ENCODE measurements at regions not wholly inside any gene's neighbourhood (a gene's known extent, or its start where the extent isn't known, plus 50 kb on each side); places are given as distances from the start of the nearest gene placed in this dataset.

- FAIRE-seq (no peak), DNase-seq (ENCODE audit: low read depth in 1 of 2, low spot score in 2 of 2) (peak in 1 of 2 experiments; percentile 43)
- H2BK120ac ChIP-seq (replicated peaks; ENCODE audit: low read depth, low read length): no peak overlapping the region
- no peaks in the 10 kb centered on the region for H3K79me1 ChIP-seq (ENCODE audit: low read depth, low read length)
- no peak overlapping the region for H3K56ac ChIP-seq (replicated peaks; ENCODE audit: insufficient read length, low read depth, low read length)
- H2AK5ac ChIP-seq (ENCODE audit: low read depth, low read length): no peak overlapping the region
- no peak overlapping the region for H3K18ac ChIP-seq (ENCODE audit: extremely low read depth, low read length)
- no peak overlapping the region for H2AFZ ChIP-seq (ENCODE audit: low read length)
- H3K27ac ChIP-seq (ENCODE audit: low read depth, low read length): no peak overlapping the region
- H3K4me2 ChIP-seq (ENCODE audit: insufficient read depth in 1 of 2, low read depth in 2 of 2, low read length in 2 of 2): no peak overlapping the region
- no peaks in the 10 kb centered on the region for H3K9me3 ChIP-seq (ENCODE audit: insufficient read depth in 2 of 2, low read depth in 1 of 2, low read length in 1 of 2)
- no peak overlapping the region for H3K9ac ChIP-seq (replicated peaks in 1 of 4; ENCODE audit: extremely low read depth in 1 of 4, low read depth in 3 of 4, low read length in 3 of 4)
- H3K79me2 ChIP-seq (ENCODE audit: control insufficient read depth in 1 of 2, insufficient read depth in 2 of 2, low read length in 2 of 2): no peaks in the 10 kb centered on the region
- H2BK12ac ChIP-seq (ENCODE audit: low read depth, low read length): no peak overlapping the region
- no peak overlapping the region for H3K4me3 ChIP-seq (ENCODE audit: extremely low read depth in 1 of 4, insufficient read depth in 2 of 4, low read depth in 3 of 4, low read length in 4 of 4)
- no peaks in the 10 kb centered on the region for H4K20me1 ChIP-seq (replicated peaks in 1 of 2; ENCODE audit: control insufficient read depth in 1 of 2, insufficient read depth in 2 of 2, low read length in 2 of 2)
- WGBS, 2 experiments (ENCODE audit: extremely low coverage in 1 of 2, insufficient coverage in 1 of 2, insufficient read length in 1 of 2, insufficient replicate concordance in 2 of 2, low coverage in 1 of 2, low lambda C conversion rate in 2 of 2, missing lambda C conversion rate in 1 of 2): 82% methylated on average over 17 of the region's 17 CpGs; no CpG with 5 or more reads in 1 of the 2 experiments
- no peak overlapping the region for H3K23ac ChIP-seq (ENCODE audit: insufficient read length)
- no peaks in the 10 kb centered on the region; a peak in 1 of 7 replicates for H3K27me3 ChIP-seq (replicated peaks in 1 of 4; ENCODE audit: control insufficient read depth in 3 of 4, extremely low read depth in 1 of 4, insufficient read depth in 3 of 4, low read length in 3 of 4)
- ChIA-PET CTCF (ENCODE audit: partially characterized antibody) (interaction anchor here (1.0 to 1.5 kb wide), 4 partner anchors 14 to 72 kb away, joined by 3 to 5 read pairs (median 4); no protein-coding TSS in a partner anchor), POLR2A (ENCODE audit: partially characterized antibody) (no interaction called here)
- H3K14ac ChIP-seq (ENCODE audit: insufficient read length): no peak overlapping the region
- no peak overlapping the region for H4K91ac ChIP-seq (replicated peaks; ENCODE audit: insufficient read length, low read length)
- no peak for TF ChIP-seq HDAC6 (IDR thresholded peaks at IDR 0.05; ENCODE audit: low read depth, low read length)
- TF ChIP-seq CHD1 (IDR thresholded peaks at IDR 0.05; ENCODE audit: low read depth, low read length): no peak
- TF ChIP-seq EZH2 (IDR thresholded peaks at IDR 0.05; ENCODE audit: low read depth, low read length, severe bottlenecking): no peak
- no peak for TF ChIP-seq KDM5A (IDR thresholded peaks at IDR 0.05; ENCODE audit: low read length)
- TF ChIP-seq MAFK (IDR thresholded peaks at IDR 0.05; ENCODE audit: low read depth, low read length): no peak
- TF ChIP-seq KDM4A (IDR thresholded peaks at IDR 0.05; ENCODE audit: low read depth, low read length, severe bottlenecking): no peak
- no peak for TF ChIP-seq TCF12 (IDR thresholded peaks at IDR 0.05; ENCODE audit: low read depth, low read length)
- TF ChIP-seq SIRT6 (IDR thresholded peaks at IDR 0.05; ENCODE audit: low read length): no peak
- no peak for TF ChIP-seq SP4 (IDR thresholded peaks at IDR 0.05; ENCODE audit: low read length)
- no peak for TF ChIP-seq RFX5 (IDR thresholded peaks at IDR 0.05; ENCODE audit: borderline replicate concordance, low read depth, low read length)
- no peak for TF ChIP-seq SRF (IDR thresholded peaks at IDR 0.05; ENCODE audit: low read depth, low read length)
- no peak overlapping the region for H4K5ac ChIP-seq (ENCODE audit: insufficient read length, low read depth, low read length)
- H2BK15ac ChIP-seq (ENCODE audit: low read length): no peak overlapping the region
- peaks cover 0 to 4% (median 0%) of the 10 kb centered on the region in 4 experiments; a peak in 1 of 7 replicates for H3K4me1 ChIP-seq (replicated peaks in 1 of 4; ENCODE audit: control insufficient read depth in 3 of 4, insufficient read depth in 4 of 4, low read length in 3 of 4)
- no peak overlapping the region for H3K4ac ChIP-seq (replicated peaks; ENCODE audit: insufficient read length, low read depth, low read length)
- no peaks in the 10 kb centered on the region for H3K36me3 ChIP-seq (ENCODE audit: control insufficient read depth in 2 of 4, insufficient read depth in 4 of 4, low read length in 3 of 4)
- no peak overlapping the region for H2BK20ac ChIP-seq (ENCODE audit: low read length)
- no peaks in the 10 kb centered on the region for H3K23me2 ChIP-seq (ENCODE audit: low read depth, low read length)
- no peak overlapping the region for H4K8ac ChIP-seq (ENCODE audit: extremely low read depth, insufficient read depth, low read length)
- no peak overlapping the region for H2BK5ac ChIP-seq (ENCODE audit: low read depth, low read length)
These were observed 250.9 kb downstream of the ADGRD1 start for GRCh38 chr12:131204416-131205274.

All from H1 (cell line).